Mesenteric fat pad (tissue), 1 donor: ENCODE measurements at regions not wholly inside any gene's neighbourhood (a gene's known extent, or its start where the extent isn't known, plus 50 kb on each side); places are given as distances from the start of the nearest gene placed in this dataset.
"Not testable (repeated sequence)": the region's sequence is repeated elsewhere in the genome, so short reads cannot be mapped to it uniquely, and the experiment has no call there.

ENCODE experiments used
- DNase-seq: peaks from one replicate; pipeline ENCODE4 v3.0.0-alpha.2; 2020; ENCODE audit warnings: low spot score
- donor health status: DM: yes; HTN: yes; CAD: no.

- DNase-seq = not testable (repeated sequence)
Measured at GRCh38 chr5:17034992-17035391, 98.9 kb upstream of the MYO10 start.

GRCh38 chr5:17037751-17038150 is 101.7 kb upstream of the MYO10 start:
- no peak for DNase-seq

- no peak for DNase-seq
Measured at GRCh38 chr5:17039170-17039569, 103.1 kb upstream of the MYO10 start.

DNA sequence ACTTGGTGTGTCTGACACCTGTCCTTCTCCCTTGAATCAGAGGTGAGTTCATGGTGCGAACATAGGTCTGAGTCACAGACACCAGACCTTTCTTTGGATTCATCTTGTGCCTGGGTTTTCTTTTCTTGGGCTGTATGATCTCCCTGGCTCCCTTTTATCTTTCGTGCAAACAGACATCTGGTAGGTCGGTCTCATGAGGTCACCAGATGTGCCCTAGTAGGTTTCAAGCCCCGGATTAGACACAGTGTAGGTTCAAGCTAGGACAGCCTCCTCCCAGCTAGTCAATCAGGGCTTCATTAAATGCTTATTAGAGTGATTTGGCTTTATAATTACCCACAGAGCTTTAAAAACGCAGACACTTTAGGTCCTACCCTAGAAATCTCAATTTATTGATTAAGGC is 106.0 kb upstream of the MYO10 start:
- DNase-seq = no peak

GRCh38 chr5:17046320-17046719 is 110.2 kb upstream of the MYO10 start:
- no peak for DNase-seq

DNA sequence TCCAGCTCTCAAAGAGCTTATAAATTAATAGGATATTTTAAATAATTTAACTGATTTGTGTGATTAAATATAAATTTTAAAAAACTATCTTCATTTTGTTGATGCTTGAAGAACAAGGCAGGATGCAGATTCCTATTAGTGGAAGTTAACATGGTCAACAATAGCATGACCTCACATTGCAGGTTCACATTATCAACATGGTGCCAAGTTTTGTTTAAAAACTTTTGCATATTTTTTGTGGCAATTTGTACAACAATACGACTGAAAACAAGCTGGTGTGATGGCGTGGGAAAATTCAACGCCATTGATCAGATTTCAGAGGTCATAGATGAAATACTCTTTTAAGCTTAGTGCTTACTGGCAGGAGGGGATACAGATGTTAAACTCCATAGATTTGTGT is 114.1 kb upstream of the MYO10 start:
- DNase-seq = no peak

DNA sequence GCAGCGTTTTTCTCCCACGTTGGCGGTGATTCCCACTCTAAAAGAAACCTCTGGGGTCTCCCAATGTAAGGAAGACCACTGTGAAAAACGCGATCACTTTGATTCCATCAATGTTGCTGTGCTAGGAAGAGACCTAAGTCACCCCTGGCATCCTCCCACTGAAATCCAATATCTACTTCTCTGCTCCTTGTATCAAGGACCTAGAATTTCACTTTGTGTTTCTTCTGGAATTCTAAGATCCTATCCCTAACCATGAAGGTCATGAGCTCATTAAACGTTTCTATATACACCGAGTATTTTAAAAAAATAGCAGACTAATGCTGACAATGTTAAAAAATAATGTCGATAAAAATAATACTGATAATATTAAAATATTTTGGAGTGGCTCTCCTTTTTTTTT is 118.8 kb upstream of the MYO10 start:
- no peak for DNase-seq

DNA sequence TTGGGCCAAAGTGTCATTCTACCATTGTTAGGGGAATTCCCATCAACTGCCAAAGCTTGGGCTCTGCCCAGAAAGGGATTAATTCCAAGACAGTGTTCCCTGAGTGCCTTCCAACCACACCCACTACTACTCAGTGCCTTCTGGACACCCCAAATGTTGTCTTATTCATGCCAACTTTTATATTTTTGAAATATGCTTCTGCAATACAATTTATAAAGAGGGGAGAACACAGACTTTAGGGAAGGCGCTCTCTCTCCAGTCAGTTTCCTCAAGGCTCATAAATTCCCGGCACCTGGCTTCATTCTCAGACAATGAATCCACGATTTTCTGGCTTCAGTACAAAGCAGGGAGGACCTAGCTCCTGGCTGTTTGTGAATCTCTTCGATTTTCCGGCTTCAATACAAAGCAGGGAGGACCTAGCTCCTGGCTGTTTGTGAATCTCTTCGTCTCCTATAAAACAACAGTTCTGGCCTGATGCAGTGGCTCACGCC is 120.1 kb upstream of the MYO10 start:
- no peak for DNase-seq

DNA sequence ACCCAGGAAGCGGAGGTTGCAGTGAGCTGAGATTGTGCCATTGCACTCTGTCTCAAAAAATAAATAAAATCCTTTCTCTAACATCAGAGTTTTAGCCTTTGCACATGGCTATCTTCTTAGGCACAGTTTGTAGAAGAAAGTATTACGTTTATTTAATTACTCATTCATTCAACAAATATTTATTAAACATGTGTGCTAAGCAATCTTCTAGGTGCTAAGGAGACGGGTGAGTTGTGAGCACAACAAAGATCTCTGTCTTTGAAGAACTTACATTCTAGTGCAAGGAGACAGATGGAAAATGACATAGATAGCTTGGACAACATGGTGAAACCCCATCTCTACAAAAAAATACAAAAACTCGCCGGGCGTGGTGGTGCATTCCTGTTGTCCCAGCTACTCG is 122.3 kb upstream of the MYO10 start:
- DNase-seq = no peak

- no peak for DNase-seq
Measured at GRCh38 chr5:17061973-17062470, 125.9 kb upstream of the MYO10 start.

DNA sequence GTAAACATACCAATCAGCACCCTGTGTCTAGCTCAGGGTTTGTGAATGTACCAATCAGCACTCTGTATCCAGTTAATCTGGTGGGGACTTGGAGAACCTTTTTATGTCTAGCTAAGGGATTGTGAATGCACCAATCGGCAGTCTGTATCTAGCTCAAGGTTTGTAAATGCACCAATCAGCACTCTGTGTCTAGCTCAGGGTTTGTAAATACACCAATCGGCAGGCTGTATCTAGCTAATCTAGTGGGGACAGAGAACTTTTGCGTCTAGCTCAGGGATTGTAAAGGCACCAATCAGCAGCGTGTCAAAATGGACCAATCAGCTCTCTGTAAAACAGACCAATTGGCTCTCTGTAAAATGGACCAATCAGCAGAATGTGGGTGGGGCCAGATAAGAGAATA is 126.7 kb upstream of the MYO10 start:
- DNase-seq = not testable (repeated sequence)

DNA sequence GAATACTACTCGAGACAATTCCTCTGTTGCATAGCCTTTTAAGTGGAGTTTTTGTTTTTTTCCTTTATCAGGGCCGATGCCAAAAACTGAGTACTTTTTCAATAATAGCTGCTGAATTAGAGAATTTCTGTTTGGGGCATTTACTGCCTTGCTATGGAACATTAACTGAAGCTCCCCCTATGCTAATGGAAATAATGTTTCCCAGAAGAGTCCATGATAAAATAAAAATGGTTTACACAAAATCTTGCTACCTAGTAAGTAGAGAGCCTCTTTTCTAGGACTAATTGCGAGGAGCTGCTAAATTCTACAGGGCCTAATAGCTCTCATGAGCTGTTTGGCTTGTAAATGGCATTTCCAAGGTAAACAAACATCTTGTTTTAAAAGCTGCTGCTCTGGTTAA is 128.2 kb upstream of the MYO10 start:
- no peak for DNase-seq

- no peak for DNase-seq
Measured at GRCh38 chr5:17065458-17065857, 129.4 kb upstream of the MYO10 start.

DNA sequence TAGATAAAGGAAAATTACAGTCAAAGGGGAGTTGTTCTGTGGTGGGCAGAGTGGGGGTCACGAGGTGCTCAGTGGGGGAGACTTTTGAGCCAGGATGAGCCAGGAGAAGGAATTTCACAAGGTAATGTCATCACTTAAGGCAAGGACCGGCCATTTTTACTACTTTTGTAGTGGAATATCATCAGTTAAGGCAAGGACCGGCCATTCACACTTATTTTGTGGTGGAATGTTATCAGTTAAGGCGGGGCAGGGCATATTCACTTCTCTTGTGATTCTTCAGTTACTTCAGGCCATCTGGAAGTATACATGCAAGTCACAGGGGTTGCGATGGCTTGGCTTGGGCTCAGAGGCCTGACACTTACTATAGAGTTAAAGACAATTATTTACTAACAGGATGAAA is 129.9 kb upstream of the MYO10 start:
- DNase-seq = not testable (repeated sequence)

DNA sequence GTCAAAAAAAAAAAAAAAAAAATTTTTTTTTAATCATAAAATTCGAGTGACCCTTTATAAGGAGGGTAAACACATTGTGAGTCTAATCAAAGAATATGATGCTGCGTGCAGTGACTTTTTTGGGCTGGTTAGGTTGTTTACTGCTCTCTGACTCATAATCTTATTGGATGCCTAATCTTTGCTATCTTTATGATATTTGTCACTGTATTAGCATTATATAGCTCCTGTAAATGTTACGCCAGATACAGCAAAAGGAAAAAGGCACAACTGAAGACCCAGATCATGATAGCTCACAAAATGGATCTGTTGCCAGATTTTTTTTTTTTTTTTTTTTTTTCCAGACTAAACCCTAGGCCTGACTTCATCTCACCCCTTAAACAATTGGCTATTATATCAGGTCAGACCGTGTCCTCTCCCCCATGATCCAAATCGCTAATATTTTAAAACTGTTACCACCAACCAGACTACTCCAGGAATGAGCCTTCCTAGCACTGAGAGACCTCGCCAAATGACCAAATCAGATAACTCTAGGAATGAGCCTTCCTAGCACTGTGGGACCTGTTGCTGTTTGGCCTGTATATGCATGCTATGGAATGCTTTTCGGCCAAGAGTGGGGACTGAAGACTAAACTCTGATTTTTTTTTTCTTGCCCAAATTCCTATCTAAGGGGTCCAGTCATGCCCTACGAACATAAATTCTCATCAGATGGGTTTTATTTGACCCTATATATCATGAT is 131.7 kb upstream of the MYO10 start:
- DNase-seq = no peak

DNA sequence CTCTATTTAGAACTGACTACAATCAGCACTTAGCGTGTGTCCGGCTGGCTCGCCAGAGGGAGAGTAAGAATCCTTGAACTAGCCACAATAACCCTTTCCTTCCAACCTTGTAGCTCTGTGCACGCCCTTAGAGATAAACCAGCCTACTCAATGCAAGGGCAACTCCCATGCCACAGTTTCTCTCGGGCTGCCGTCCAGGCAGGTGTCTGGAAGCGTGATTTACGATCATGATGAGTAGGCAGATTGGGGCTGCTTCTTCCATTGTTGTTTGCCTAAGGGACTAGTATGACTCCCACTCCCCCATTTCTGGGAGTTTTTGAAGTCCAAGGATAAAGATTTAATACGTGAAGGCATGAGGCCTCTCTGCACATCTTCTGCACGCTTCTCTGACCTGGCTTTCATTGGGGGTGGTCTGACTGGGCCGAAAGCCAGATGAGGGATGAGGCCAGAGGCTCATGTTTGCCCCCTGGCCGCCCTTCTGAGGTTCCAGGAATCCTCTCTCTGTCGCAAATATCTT is 134.0 kb upstream of the MYO10 start:
- no peak for DNase-seq

GRCh38 chr5:17070647-17071046 is 134.6 kb upstream of the MYO10 start:
- no peak for DNase-seq

DNA sequence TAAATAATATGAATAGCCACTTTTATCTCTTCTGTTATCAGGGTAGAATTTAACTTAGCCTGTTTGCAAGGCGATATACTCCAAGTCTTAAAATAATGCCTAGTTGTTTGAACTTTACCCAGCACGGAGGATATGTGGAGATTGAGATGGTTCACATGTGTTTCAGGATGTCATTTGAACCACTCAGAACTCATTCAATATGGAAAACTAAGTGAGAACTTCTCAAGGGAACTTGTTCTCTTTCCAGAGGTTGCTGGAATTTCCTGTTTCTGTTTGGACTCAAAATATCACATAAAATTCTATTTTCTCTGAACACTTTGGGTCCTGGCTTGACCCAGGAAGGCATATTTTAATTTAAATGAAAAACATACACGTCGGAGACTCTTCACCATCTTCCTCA is 139.1 kb upstream of the MYO10 start:
- no peak for DNase-seq

GRCh38 chr5:17076272-17076671 is 140.2 kb upstream of the MYO10 start:
- DNase-seq = no peak

DNA sequence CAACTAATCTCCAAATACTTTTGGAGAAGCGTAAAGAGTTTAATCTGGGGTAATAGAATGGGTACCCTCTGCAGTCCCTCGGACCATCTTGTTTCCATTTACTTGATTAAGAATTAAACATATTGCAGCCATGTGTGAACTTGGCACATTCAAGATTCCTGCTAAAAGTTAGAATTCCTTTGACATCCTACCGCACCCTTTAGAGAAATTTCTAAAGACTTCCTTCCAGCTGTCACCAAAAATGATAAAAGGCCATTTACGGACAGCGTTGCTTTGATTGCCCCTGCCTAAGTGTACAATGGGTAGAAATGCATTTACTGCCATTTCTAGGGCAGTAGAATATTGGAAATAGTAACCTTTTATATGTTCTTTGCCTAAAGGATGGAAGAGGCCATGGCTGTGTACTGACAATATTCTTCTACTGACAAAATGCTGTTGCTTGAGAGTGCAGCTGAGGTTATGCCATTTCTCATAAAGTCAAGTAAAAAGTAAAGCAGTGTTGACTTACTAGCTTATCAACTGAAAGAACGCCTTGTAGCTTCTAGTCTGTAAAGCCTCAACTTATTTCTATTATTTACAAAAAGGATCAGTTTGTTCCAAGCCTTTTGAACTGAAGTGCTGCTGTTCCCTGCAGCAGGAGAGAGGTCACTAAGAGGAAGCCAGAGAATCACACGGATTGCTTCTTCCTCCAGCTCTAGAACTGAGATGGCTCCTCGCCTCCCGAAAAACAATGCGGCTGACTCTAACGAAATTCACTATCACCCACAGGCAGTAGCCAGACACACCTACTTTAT is 139.8 kb upstream of the BASP1 start:
- DNase-seq = no peak

- DNase-seq = no peak
Measured at GRCh38 chr5:17079562-17079961, 137.9 kb upstream of the BASP1 start.

DNA sequence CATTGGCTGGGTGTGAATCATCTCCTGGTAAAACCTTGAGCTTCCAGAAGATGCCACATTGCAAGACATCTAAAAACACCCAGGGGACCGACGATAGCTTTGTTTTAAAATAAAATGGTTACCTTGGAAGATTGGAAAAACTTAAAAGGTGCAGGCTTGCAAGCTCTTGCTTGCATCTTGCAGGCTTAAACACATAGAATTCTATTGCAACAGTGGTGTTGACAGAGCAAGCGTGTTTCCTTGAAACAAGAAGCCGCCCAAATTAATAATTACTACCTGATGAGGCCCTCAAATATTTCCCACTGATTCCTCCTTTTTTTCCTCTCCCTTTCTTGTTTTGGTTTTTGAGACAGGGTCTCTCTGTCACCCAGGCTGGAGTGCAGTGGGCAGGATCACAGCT is 137.1 kb upstream of the BASP1 start:
- no peak for DNase-seq
